ENCODE measurements at regions not wholly inside any gene's neighbourhood (a gene's known extent, or its start where the extent isn't known, plus 50 kb on each side); places are given as distances from the start of the nearest gene placed in this dataset.

- no peak for TF ChIP-seq CTCF (IDR thresholded peaks at IDR 0.05; ENCODE audit: extremely low read depth in 1 of 2, insufficient read depth in 1 of 2, low read depth in 1 of 2, low read length in 2 of 2)
- TF ChIP-seq MAX (IDR thresholded peaks at IDR 0.05; ENCODE audit: insufficient read depth, insufficient read length): no peak
- TF ChIP-seq POLR2A (IDR thresholded peaks at IDR 0.05; ENCODE audit: low read depth, low read length): no peak
- TF ChIP-seq MYC (IDR thresholded peaks at IDR 0.05; ENCODE audit: low read depth, low read length): no peak
- no peak for TF ChIP-seq EZH2 (IDR thresholded peaks at IDR 0.05; ENCODE audit: borderline replicate concordance, low read depth, low read length, severe bottlenecking)
Measured at GRCh38 chr11:112499881-112500204, 239.2 kb upstream of the PLET1 start.
